GM04504 (cell line): ENCODE measurements at regions not wholly inside any gene's neighbourhood (a gene's known extent, or its start where the extent isn't known, plus 50 kb on each side); places are given as distances from the start of the nearest gene placed in this dataset.
A peak's percentile ranks its signal among the peaks of the same experiment; 100 is the strongest.

Experiments
- DNase-seq: peaks from one replicate; pipeline ENCODE4 v3.0.0-alpha.2; 2012; ENCODE audit warnings: low read depth

DNA sequence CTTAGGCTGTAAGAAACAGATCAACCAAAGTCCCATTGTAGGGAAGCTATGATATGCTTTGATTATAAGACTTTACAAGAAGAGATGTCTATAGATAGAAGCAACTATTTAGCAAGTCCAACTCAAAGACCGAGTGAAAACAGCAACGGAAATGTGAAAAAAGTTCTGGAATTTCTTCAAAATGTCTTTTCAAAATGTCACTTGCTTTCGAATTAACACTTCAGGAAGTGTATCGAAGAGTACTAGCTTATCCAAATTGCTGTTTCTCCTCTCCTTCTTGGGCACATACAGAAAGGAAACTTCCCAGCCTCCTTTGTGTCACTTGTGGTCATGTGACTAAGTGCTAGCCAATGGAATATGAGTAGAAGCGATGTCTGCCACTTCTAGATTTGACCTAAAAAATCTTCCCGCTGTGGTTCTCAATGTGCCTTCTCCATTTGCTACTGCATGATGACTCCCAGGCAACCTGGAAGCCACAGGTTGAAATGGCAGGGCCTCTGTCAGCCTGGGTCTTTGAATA lies 89.9 kb downstream of the TSEN15 start:
- no peak for DNase-seq

DNA sequence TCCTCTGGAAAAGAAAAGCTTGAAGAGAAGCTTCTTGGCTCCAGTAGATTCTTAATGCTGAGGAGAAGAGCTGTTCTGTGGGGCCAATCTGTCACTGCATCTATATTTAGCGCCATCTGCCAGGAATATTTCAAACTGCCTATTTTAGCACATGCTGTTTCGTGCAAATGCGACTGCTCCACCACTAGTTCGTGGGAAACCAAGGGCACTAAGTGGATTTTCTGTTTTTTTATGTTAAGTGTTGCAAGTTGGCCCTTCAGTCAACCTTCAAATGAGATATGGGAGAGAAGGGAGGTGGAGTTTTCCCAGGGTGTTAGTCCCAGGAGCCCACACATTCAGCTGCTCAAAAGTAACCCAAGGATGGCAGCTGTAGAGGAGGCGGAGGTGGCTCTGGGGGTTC lies 91.9 kb downstream of the TSEN15 start:
- peak; percentile 57 for DNase-seq

DNA sequence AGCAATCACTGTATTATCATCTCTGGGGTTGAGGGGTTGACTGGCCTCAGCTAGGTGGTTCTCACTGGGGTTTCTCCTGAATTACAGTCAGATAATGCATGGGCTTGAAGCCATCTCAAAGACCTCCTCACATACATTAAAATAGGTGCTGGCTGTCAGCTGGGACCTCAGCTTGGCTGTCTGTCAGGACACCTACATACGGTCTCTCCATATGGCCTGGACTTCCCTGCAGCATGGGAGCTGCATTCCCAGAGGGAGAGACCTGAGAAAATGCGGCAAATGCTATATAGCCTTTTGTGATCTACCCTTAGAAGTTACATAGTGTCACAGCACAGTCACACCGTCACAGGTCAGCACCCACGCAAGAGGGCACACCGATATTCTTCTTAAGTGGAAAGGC lies 93.6 kb downstream of the TSEN15 start:
- DNase-seq: no peak

DNA sequence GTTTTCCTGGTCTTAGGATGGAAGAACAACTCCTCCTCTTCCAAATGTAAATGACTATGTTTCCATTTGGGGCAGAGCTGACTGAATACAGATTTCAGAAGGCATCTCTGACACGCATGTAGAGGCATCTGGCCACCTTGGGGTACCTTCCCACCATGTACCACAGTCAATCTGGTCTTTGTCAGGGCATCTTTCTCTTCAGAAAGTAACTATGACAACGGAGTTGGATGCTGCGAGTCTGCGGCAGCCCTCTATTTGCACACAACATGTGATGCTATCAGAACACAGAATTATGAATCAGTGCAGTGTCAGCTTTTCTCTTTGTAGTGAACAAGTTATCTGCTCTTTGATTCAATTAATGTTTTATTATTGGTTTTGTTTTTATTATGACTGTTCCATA lies 94.7 kb downstream of the TSEN15 start:
- no peak for DNase-seq

DNA sequence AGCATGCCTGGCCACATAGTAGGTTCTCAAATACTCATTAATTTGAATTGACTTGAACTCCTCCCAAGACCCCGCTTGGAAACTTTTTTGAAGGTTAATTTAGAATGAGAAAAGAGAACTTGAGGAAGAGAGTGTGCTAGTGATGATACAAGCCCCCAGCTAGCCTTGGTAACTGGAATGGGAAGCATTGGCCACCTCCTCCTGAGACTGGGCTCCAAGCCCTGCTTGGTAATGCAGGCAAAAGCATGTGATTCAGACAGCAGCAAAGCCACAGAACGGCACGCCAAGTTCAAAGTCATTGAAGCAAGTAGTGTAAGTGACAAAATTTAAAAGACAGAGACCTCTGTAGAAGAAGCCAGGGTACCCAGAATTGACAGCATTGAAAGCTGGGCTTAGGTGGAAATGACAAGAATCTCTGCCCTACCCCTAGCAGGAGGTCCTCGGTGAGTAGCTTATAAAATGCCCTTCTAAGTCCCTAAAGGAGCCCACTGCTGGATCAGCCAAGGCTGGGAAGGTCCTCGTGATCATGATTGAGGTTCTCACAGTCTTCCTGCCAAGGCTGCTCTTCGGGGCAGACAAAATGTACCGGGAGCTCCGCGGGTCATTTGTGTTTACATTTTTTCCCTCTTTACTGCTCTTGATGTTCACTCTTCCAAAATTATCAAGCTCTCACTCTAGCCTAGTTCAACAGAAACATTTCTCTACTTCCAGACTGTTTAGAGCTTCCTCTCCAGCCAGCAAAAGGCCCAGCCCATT lies 99.4 kb downstream of the TSEN15 start:
- DNase-seq: peak; percentile 49

DNA sequence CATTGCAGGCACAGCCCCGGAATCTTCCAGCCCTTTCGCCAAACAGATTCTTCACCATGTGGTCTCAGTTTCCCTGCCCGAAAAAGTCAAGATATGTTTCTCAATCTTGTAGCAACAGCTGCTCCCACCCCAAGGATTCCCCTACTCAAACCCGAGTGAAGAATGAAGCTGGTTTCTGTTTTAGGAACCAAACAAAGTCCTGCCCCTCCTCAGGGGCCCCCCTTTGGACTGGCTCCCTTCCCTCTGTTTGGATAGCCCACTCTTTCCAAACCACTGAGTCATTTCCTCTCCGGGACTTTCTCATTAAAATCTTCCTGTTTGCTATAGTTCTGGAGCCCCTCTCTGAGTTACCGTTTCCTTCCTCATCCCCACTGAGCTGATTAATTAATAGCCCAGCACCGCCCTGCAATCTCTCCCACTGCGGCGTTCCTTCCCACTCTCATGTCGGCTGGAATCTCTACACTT lies 100.9 kb downstream of the TSEN15 start:
- no peak for DNase-seq

DNA sequence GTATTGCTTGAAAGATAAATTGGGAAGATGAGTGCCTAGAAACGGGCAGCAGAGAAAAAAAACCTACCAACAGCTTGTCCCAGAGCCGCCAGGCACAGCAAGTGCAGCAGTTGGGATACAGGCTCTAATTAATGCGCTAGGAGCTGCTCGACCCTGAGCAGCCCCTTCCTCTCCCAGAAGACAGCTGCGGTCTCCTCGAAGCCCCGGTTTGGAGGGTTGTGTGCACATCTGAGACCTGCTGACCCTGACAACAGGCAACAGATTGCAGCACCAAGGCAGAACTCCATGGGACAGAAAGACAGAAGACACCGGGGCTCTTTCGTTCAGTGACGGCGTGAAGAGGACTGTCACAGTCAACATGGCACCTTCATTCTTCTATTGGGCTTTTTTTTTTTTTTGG lies 101.4 kb downstream of the TSEN15 start:
- no peak for DNase-seq

DNA sequence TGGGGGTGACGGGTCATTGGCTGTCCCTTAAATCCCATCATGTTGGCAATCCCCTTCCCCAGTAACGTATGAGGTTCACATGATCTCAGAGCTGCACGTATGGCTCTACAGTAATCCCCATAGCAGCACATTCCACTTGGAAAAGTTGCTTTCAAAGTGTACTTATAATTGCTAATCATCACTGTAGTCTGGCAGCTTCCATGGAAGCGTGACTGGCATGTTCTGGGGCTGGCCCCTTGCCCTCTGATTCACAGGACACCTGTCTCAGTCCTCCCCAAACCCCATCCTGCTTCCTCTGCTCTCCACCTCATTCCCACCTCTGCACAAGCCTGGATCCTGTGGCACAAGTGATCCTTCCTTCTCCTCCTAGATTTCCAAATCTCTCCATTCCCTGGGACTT lies 102.2 kb downstream of the TSEN15 start:
- DNase-seq: no peak

DNA sequence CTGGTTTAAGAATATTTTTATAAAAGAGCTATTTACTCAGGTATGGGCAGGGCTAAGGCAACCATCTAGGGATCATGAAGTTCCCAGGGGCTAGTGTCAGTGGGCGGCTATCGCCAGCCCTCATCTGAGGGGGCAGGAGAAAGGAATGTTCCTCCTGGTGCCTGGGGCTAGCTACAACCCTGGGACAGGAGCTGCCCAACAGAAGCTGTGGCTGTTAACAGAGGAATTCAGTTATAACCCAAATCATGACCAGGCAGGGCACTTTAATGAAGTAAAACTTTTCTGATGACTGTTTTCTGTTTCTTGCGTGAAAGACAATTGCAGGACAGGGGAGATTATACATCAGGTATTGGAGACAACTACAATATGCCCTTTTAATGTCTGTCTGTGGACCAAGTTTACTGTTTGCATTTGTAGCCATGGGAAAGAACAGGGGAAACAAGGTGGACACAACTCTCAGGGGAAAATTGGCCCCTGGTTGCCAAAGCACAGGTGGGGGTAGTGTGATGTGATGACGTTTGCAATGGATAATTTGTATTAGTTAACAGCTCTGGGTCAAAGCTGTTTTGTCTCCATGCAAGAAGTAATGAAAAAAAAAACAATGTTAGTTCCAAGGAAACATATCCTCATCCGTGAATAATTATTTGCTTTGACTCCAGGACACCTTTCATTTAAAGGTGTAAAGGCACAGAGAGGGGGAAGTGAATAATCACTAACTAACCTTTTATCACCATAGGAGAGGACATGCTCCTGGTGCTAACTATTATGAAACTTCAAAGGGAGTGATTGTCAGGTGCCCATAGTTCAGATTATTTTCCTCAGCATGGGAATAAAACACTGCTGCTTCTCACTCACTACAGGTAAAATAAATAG lies 105.2 kb downstream of the TSEN15 start:
- no peak for DNase-seq

DNA sequence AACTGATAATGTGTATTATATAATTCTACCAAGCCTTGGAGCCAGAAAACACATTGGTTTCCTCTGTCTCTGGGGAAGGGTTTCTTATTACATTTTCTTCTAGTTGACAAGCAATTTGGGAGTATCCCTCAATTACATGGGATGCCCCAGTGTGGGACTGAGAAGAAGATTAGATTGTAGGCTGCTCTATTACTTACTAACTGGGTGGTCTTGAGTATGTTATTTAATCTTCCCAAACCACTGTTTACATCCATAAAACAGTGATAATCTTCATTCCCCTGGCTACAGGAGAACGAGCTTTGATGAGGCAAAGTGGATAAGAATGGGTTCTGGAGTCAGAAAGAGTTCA lies 105.8 kb downstream of the TSEN15 start:
- DNase-seq: no peak

DNA sequence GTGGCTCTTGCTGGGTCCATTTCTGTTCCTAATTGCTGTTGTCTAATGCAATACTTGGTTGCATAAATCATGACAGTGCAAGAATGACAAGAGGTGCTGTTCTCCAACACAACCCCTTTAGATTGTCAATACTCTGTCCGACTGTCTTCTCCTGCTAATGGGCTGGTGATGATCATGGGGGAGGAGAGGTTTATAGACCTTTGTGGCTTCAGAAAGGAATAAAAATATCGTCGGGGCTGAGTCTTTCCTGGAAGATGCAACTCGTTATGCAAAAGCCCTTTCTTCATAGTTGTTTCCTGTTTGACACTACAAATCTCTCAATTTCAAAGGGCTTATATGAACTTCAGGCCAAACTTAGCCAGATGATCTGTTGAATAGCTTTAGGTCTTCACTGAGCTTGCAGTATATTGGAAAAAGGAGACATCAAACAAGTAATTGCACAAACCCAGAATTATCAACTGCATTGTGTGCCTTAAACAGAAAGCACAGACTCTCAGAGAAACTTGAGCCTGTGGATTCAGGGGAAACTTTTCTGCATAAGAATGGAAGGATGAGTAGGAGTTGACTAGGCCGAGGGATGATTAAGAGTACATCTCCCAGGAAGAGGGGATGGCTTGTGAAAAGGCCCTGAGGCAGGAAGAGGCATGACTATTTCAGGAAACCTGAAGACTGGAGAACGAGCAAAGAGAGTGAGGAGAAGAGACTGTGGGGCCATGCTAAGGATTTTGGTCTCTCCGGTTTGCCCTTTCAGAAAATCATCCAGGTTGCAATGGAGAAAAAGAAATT lies 107.6 kb downstream of the TSEN15 start:
- DNase-seq: no peak

DNA sequence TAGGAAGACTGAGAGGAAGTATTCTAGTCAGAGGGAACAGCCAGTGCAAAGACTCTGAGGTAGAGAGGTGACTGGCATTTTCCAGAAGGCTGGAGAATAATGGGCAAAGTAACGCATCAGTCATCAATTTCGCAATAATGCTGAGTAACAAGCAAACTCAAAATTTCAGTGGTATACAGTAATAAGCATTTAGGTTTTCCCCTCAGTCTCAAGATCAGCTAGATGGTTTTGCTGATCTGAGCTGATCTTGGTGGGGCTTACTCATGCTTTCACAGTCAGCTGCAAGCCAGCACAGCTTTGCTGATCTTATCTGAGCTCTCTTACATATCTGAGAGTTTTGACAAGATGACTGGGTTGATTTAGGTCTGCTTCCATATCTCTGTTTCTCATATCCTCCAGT lies 108.7 kb downstream of the TSEN15 start:
- DNase-seq: peak; percentile 47

DNA sequence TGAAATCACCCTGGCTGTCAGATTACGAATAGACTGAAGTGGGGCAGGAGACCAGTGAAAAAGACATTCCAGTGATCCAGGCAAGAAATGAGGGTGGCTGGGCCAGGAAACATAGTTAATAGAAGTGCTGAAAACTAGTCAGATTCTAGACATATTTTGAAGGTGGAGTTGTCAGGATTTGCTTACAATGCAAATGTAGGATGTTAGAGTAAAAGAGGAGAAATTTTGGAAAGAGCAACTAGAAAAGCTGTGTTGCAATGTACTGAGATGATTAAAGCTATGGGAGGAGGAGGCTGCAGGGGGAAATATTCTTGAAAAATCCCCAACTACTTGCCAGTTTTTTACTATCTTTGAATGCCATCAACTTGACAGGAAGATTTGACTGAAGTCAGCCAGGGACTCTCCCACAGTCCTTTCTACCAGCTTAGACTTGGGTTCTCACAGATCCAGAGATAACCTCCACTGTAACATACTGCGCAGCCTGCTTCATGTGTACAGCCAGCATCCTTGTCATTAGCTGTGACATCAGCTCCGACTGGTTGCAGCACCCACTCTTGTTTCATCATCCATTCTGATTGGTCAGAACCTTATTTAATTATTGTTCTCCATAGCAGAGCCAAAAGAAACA lies 109.7 kb downstream of the TSEN15 start:
- peak; percentile 51 for DNase-seq

DNA sequence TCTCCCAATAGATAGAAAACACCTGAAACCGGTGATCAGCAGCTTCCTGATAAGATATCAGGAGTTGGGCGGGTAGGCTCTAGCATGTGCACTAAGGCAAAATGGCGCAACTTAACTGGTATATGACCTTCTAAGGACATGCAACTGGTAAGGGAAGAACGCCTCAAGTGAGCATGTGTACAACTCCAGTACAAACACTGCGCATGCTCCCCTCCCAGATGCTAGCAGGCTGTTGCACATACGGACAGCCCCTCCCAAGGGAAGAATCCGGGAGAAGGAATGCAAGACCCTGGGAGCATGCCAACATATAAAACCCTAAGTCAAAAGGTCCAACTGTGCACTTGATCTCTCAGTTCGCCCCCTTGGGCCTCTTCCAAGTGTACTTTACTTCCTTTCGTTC lies 110.8 kb downstream of the TSEN15 start:
- DNase-seq: no peak

DNA sequence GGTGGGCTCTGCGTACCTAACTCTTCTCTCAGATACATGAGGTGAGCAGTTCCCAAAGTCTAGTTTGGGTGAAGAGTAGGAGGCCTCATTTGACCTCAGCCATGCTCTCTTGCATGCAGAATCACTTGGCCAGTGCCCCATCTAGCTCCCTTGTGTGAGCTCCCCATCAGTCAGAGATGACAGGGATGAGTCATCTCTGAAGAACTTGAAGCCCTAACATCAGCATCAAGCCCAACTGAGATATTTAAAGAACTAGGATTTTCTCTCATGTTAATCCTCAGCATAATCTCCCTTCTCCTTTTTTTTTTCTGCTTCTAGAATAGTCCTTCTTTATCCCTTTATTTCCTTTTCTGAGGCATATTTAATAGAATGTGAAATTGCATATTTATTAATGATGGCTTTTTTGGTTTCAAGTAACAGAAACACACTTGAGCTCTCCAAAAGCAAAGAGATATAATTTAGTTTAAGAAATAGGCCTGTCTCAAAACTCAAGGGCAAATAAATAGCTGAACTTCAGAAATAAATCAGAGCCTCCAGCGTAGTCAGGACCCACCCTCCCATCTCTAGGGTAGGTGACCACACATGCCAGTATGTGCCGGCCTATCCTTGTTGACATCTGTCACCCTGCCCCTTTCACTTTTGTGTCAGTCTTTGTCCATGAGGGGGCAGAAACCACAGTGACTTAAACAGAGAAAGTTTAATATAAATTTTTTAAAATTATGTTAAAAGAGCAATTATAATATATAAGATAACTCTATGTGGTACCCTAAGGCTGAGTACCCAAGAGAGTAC lies 112.3 kb downstream of the TSEN15 start:
- DNase-seq: peak; percentile 58

DNA sequence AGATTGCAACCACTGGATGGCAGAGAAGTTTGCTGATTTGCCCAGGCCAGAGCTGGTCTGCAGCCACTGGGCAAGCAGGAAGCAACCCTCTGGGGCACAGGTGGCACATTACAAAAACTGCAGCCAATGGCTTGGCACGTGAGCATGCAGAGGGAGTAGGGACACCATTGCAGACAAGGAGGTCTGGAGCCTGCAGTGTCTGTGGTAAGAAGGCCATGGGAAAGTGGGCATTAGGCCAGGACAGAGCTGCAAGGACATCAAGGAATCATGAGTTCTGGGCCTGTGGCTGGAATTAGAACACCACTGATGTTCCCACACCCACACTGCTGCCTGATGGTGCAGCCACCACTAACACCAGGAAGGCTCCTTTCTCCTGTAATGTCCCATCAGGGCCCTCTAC lies 113.0 kb downstream of the TSEN15 start:
- DNase-seq: no peak

DNA sequence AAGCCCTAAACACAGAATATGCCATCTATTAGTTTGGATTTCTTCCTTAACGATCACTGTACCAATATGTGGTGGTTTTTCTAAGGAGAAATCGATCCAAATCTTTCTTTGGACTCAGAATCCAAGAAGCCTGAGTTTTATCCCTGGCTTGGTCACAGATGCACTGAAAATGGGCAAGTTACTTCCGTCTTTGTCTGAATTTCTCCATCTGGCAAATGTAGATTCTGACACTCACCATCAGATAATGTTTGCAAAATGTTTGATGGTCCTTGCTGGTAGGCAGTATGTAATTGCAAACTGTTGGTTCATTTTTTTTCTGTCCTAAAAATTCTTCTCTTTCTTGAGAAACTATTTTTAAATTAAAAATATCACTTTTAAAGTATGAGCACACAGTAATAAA lies 115.0 kb downstream of the TSEN15 start:
- no peak for DNase-seq

DNA sequence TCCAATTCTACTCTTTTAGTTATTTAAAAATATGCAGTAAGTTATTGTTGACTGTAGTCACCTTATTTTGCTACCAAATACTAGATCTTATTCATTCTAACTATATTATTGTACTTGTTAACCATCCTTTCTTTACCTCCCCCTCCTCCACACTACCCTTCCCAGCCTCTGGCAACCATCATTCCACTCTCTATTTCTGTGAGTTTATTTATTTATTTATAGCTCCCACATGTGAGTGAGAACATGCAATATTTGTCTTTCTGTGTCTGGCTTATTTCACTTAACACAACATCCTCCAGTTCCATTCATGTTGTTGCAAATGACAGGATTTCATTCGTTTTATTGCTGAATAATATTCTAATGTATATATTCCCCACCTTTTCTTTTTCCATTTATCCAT lies 115.8 kb downstream of the TSEN15 start:
- DNase-seq: no peak

DNA sequence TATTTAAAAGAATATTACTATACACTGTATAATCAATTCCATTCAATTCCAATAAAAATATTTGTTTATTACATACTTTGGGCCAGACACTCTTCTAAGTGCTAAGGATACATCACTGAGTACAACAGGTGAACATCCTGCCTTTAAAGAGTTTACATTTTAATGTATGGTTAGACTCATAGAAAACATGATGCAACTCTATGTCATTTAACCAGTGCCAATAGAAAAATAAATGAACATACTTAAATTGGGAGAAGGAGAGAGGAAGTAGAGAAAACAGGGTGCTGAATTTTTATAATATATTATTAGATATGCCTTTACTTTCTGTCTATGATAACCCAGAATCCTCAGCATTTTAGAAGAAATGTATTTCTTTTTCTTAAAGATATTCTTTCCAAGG lies 119.2 kb downstream of the TSEN15 start:
- DNase-seq: no peak

DNA sequence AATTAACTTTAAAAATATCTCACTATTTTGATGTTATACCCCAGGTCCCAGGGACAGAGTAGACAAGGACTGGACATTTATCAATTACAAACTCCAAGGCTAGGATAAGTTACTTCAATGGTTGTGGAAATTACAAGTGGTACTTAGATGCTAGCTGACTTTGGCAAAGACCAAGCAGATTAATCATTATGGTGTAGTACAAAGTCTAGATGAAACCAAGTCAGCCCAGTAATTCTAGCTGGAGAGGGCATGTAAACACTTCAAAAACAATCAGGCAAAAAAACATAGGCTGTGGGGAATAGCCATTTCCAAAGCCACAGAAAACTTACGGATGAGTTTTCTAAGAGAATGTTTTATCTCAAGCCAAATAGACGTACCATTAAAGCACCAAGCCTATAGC lies 124.5 kb downstream of the TSEN15 start:
- DNase-seq: no peak

DNA sequence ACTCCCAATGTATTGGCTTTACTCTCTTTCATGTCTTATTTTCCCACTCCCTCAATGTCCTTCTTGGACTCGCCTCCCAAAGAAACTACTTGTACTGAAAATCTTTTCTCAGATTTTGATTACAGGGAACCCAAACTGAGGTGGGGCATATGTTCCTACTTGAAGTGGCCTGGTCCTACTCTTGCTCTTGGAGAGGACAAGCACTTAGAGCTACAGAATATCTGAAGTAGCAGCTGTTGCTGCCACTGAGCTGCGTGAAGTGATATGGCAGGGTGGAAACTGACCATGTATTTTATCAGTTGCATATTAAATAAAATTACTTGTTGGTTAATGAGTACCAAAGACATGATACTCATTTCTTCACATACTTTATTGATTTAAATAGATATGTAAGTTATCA lies 129.5 kb downstream of the TSEN15 start:
- no peak for DNase-seq
